ENCODE measurements at regions not wholly inside any gene's neighbourhood (a gene's known extent, or its start where the extent isn't known, plus 50 kb on each side); places are given as distances from the start of the nearest gene placed in this dataset.

- no peak for TF ChIP-seq POLR2A (IDR thresholded peaks at IDR 0.05; ENCODE audit: low read depth, low read length)
- no peak for TF ChIP-seq TAF1 (IDR thresholded peaks at IDR 0.05; ENCODE audit: low read depth, low read length)
- TF ChIP-seq POLR2AphosphoS5 (IDR thresholded peaks at IDR 0.05; ENCODE audit: low read depth, low read length), result no peak
- TF ChIP-seq SPI1 (IDR thresholded peaks at IDR 0.05; ENCODE audit: low read depth, low read length), result no peak
Measured at GRCh38 chr3:35383719-35384555, 255.4 kb upstream of the ARPP21 start.
